Keratinocyte (primary cell): ENCODE measurements at regions not wholly inside any gene's neighbourhood (a gene's known extent, or its start where the extent isn't known, plus 50 kb on each side); places are given as distances from the start of the nearest gene placed in this dataset.
"Not testable (repeated sequence)": the region's sequence is repeated elsewhere in the genome, so short reads cannot be mapped to it uniquely, and the experiment has no call there.

Experiments
- CTCF ChIP-seq, 3 experiments: IDR thresholded peaks in 1 of 3; conservative IDR thresholded peaks in 1 of 3; optimal IDR thresholded peaks in 1 of 3; 2 replicates in 2 of 3; 3 replicates in 1 of 3; pipeline versions ENCODE3 to v1.5.1; 2011; ENCODE audit warnings: low read length in 3 of 3, mild to moderate bottlenecking in 3 of 3, moderate library complexity in 2 of 3, control low read depth in 1 of 3, inconsistent platforms in 1 of 3; ENCODE audit not compliant: insufficient read depth in 2 of 3; ENCODE audit errors: extremely low read depth in 1 of 3
- EZH2 ChIP-seq: IDR thresholded peaks from one replicate; pipeline ENCODE4 v1.6.1; 2012; ENCODE audit warnings: inconsistent platforms, mild to moderate bottlenecking, low read length, moderate library complexity

GRCh38 chr5:176067948-176068347 lies 99.8 kb upstream of the THOC3 start:
- not testable (repeated sequence) for TF ChIP-seq CTCF (optimal IDR thresholded peaks at IDR 0.05 in 1 of 3, IDR thresholded peaks at IDR 0.05 in 1 of 3, conservative IDR thresholded peaks at IDR 0.05 in 1 of 3; ENCODE audit: extremely low read depth in 1 of 3, insufficient read depth in 2 of 3, low read length in 3 of 3); EZH2
